ENCODE measurements at regions not wholly inside any gene's neighbourhood (a gene's known extent, or its start where the extent isn't known, plus 50 kb on each side); places are given as distances from the start of the nearest gene placed in this dataset.

GRCh38 chr12:114592946-114593345 lies 91.0 kb downstream of the TBX3 start:
- POLR2A ChIA-PET (ENCODE audit: unreplicated experiment): no interaction called here
- Histone ChIP-seq H3K36me3 (ENCODE audit: low read depth, low read length) (no peaks in the 10 kb centered on the region), H3K4me1 (ENCODE audit: insufficient read depth, low read length) (no peaks in the 10 kb centered on the region), H3K27me3 (ENCODE audit: low read length) (peaks cover 27% of the 10 kb centered on the region; the same call in 1 of the 2 replicates), H3K9me2 (replicated peaks; ENCODE audit: low read length) (no peaks in the 10 kb centered on the region), H3K4me3 (ENCODE audit: low read length) (no peak overlapping the region), H2AFZ (ENCODE audit: low read length) (no peak overlapping the region), H3F3A (ENCODE audit: low read length, unreplicated experiment) (no peaks in the 10 kb centered on the region), H3K9me3 (ENCODE audit: low read length) (peaks cover 4% of the 10 kb centered on the region; the same call in 1 of the 2 replicates), H3K79me2 (ENCODE audit: low read length) (no peaks in the 10 kb centered on the region), H3K4me2 (ENCODE audit: low read length) (no peak overlapping the region), H4K20me1 (ENCODE audit: low read length) (no peaks in the 10 kb centered on the region), H3K9ac (ENCODE audit: low read length) (no peak overlapping the region), H3K27ac (ENCODE audit: low read length) (no peak overlapping the region)
- no peak for DNase-seq
- CTCF ChIA-PET: no interaction called here
- no TSS peak for BruUV-seq (replicated peaks)
- intact Hi-C loops (cut with micrococcal nuclease): no loop called here
- TF ChIP-seq, protein P1, sequence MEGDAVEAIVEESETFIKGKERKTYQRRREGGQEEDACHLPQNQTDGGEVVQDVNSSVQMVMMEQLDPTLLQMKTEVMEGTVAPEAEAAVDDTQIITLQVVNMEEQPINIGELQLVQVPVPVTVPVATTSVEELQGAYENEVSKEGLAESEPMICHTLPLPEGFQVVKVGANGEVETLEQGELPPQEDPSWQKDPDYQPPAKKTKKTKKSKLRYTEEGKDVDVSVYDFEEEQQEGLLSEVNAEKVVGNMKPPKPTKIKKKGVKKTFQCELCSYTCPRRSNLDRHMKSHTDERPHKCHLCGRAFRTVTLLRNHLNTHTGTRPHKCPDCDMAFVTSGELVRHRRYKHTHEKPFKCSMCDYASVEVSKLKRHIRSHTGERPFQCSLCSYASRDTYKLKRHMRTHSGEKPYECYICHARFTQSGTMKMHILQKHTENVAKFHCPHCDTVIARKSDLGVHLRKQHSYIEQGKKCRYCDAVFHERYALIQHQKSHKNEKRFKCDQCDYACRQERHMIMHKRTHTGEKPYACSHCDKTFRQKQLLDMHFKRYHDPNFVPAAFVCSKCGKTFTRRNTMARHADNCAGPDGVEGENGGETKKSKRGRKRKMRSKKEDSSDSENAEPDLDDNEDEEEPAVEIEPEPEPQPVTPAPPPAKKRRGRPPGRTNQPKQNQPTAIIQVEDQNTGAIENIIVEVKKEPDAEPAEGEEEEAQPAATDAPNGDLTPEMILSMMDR (conservative IDR thresholded peaks at IDR 0.05; ENCODE audit: low read depth, low read length): no peak
- TF ChIP-seq EZH2 (IDR thresholded peaks at IDR 0.05; ENCODE audit: low read length, unreplicated experiment): no peak
- TF ChIP-seq EZH2phosphoT487 (IDR thresholded peaks at IDR 0.05; ENCODE audit: borderline replicate concordance, low read length): no peak
- ATAC-seq: no peak

GRCh38 chr12:114588061-114588460 lies 95.9 kb downstream of the TBX3 start:
- Histone ChIP-seq H4K20me1 (ENCODE audit: low read length) (no peaks in the 10 kb centered on the region), H3K4me3 (ENCODE audit: low read length) (no peak overlapping the region), H3K4me2 (ENCODE audit: low read length) (no peak overlapping the region), H2AFZ (ENCODE audit: low read length) (no peak overlapping the region), H3K27me3 (ENCODE audit: low read length) (peaks cover 7% of the 10 kb centered on the region; the same call in 1 of the 2 replicates), H3K4me1 (ENCODE audit: insufficient read depth, low read length) (no peaks in the 10 kb centered on the region), H3K36me3 (ENCODE audit: low read depth, low read length) (no peaks in the 10 kb centered on the region), H3K9me3 (ENCODE audit: low read length) (peaks cover 4% of the 10 kb centered on the region; the same call in 1 of the 2 replicates), H3F3A (ENCODE audit: low read length, unreplicated experiment) (no peaks in the 10 kb centered on the region), H3K79me2 (ENCODE audit: low read length) (no peaks in the 10 kb centered on the region), H3K9ac (ENCODE audit: low read length) (no peak overlapping the region), H3K27ac (ENCODE audit: low read length) (no peak overlapping the region), H3K9me2 (replicated peaks; ENCODE audit: low read length) (no peaks in the 10 kb centered on the region)
- BruUV-seq (replicated peaks): no TSS peak
- intact Hi-C loops (cut with micrococcal nuclease): no loop called here
- ChIA-PET POLR2A (ENCODE audit: unreplicated experiment) (no interaction called here), CTCF (interaction anchor here (0.6 kb wide), 1 partner anchor 27 kb away, joined by 3 read pairs; no protein-coding TSS in a partner anchor)
- ATAC-seq: no peak
- no peak for DNase-seq
- TF ChIP-seq, protein P1 (conservative IDR thresholded peaks at IDR 0.05; ENCODE audit: low read depth, low read length): no peak
- TF ChIP-seq EZH2phosphoT487 (IDR thresholded peaks at IDR 0.05; ENCODE audit: borderline replicate concordance, low read length) (no peak), EZH2 (IDR thresholded peaks at IDR 0.05; ENCODE audit: low read length, unreplicated experiment) (no peak)

GRCh38 chr12:114580306-114580705 lies 103.7 kb downstream of the TBX3 start:
- CTCF ChIA-PET: no interaction called here
- intact Hi-C loops (cut with micrococcal nuclease): no loop called here
- H3K9me2 ChIP-seq (replicated peaks; ENCODE audit: low read length): no peaks in the 10 kb centered on the region

More at GRCh38 chr12:114580306-114580705, 103.7 kb downstream of the TBX3 start:
- ATAC-seq (no peak), DNase-seq (no peak)
- POLR2A ChIA-PET (ENCODE audit: unreplicated experiment): no interaction called here
- Histone ChIP-seq H3K4me1 (ENCODE audit: insufficient read depth, low read length) (no peaks in the 10 kb centered on the region), H3K27me3 (ENCODE audit: low read length) (peaks cover 54% of the 10 kb centered on the region), H3K9ac (ENCODE audit: low read length) (no peak overlapping the region), H2AFZ (ENCODE audit: low read length) (no peak overlapping the region), H3K36me3 (ENCODE audit: low read depth, low read length) (no peaks in the 10 kb centered on the region), H3K27ac (ENCODE audit: low read length) (no peak overlapping the region), H3K9me3 (ENCODE audit: low read length) (no peaks in the 10 kb centered on the region), H3K4me3 (ENCODE audit: low read length) (no peak overlapping the region), H4K20me1 (ENCODE audit: low read length) (no peaks in the 10 kb centered on the region), H3K4me2 (ENCODE audit: low read length) (no peak overlapping the region), H3K79me2 (ENCODE audit: low read length) (no peaks in the 10 kb centered on the region), H3F3A (ENCODE audit: low read length, unreplicated experiment) (no peaks in the 10 kb centered on the region)
- no TSS peak for BruUV-seq (replicated peaks)
- TF ChIP-seq EZH2 (IDR thresholded peaks at IDR 0.05; ENCODE audit: low read length, unreplicated experiment) (no peak), EZH2phosphoT487 (IDR thresholded peaks at IDR 0.05; ENCODE audit: borderline replicate concordance, low read length) (no peak)
- TF ChIP-seq, protein P1 (conservative IDR thresholded peaks at IDR 0.05; ENCODE audit: low read depth, low read length): no peak
